Stomach (tissue), 4 donors: ENCODE measurements at regions not wholly inside any gene's neighbourhood (a gene's known extent, or its start where the extent isn't known, plus 50 kb on each side); places are given as distances from the start of the nearest gene placed in this dataset.

Experiments used
- POLR2AphosphoS5 ChIP-seq, 3 donors: sonication (generic); formaldehyde crosslinking; IDR thresholded peaks; one replicate each; pipeline ENCODE4 v1.6.1; 2016; ENCODE audit warnings: antibody characterized with exemption in 3 of 3
- TF ChIP-seq, protein P1 (sequence below), 7 experiments: fragments of 450-650 bp in 4 of 7; fragments of 200-600 bp in 3 of 7; sonication (generic) in 3 of 7; IDR thresholded peaks; one replicate each; pipeline ENCODE4 v1.5.1; 2016 to 2019; ENCODE audit warnings: antibody characterized with exemption in 7 of 7, control low read depth in 2 of 7, mild to moderate bottlenecking in 1 of 7

GRCh38 chr1:218760601-218761570 lies 412.8 kb upstream of the LYPLAL1 start:
- TF ChIP-seq POLR2AphosphoS5 (IDR thresholded peaks at IDR 0.05) = no peak
- TF ChIP-seq, protein P1, sequence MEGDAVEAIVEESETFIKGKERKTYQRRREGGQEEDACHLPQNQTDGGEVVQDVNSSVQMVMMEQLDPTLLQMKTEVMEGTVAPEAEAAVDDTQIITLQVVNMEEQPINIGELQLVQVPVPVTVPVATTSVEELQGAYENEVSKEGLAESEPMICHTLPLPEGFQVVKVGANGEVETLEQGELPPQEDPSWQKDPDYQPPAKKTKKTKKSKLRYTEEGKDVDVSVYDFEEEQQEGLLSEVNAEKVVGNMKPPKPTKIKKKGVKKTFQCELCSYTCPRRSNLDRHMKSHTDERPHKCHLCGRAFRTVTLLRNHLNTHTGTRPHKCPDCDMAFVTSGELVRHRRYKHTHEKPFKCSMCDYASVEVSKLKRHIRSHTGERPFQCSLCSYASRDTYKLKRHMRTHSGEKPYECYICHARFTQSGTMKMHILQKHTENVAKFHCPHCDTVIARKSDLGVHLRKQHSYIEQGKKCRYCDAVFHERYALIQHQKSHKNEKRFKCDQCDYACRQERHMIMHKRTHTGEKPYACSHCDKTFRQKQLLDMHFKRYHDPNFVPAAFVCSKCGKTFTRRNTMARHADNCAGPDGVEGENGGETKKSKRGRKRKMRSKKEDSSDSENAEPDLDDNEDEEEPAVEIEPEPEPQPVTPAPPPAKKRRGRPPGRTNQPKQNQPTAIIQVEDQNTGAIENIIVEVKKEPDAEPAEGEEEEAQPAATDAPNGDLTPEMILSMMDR (IDR thresholded peaks at IDR 0.05) = no peak
